AG09319 (cell line): ENCODE measurements at regions not wholly inside any gene's neighbourhood (a gene's known extent, or its start where the extent isn't known, plus 50 kb on each side); places are given as distances from the start of the nearest gene placed in this dataset.
"Not testable (repeated sequence)": the region's sequence is repeated elsewhere in the genome, so short reads cannot be mapped to it uniquely, and the experiment has no call there.

Experiments
- DNase-seq: peaks from one replicate; pipeline ENCODE4 v3.0.0-alpha.2; 2010; ENCODE audit warnings: low read depth; ENCODE audit errors: extremely low read depth
- CTCF ChIP-seq: IDR thresholded peaks from 2 replicates; pipeline ENCODE4 v1.5.1; 2011; ENCODE audit warnings: low read depth, mild to moderate bottlenecking, inconsistent platforms, low read length, moderate library complexity

- TF ChIP-seq CTCF: no peak
- no peak for DNase-seq
These were observed 155.4 kb upstream of the MAMLD1 start for GRCh38 chrX:150207733-150208132.

GRCh38 chrX:150211988-150212387 lies 151.1 kb upstream of the MAMLD1 start:
- TF ChIP-seq CTCF: no peak
- no peak for DNase-seq

GRCh38 chrX:150212672-150213480 lies 150.2 kb upstream of the MAMLD1 start:
- TF ChIP-seq CTCF: no peak
- no peak for DNase-seq

- no peak for TF ChIP-seq CTCF
- no peak for DNase-seq
These were observed 149.6 kb upstream of the MAMLD1 start for GRCh38 chrX:150213481-150214030.

GRCh38 chrX:150216000-150216399 lies 147.1 kb upstream of the MAMLD1 start:
- not testable (repeated sequence) for DNase-seq

- TF ChIP-seq CTCF: no peak
- no peak for DNase-seq
These were observed 146.4 kb upstream of the MAMLD1 start for GRCh38 chrX:150216716-150217115.

GRCh38 chrX:150217609-150218008 lies 145.5 kb upstream of the MAMLD1 start:
- TF ChIP-seq CTCF: no peak
- DNase-seq: no peak
